Astrocyte (in vitro differentiated cells and primary cell): ENCODE measurements at regions not wholly inside any gene's neighbourhood (a gene's known extent, or its start where the extent isn't known, plus 50 kb on each side); places are given as distances from the start of the nearest gene placed in this dataset.
A peak's percentile ranks its signal among the peaks of the same experiment; 100 is the strongest.

ENCODE experiments used
- DNase-seq: peaks from one replicate; pipeline ENCODE4 v3.0.0-alpha.2; 2010; ENCODE audit warnings: low read depth
- FAIRE-seq: peaks from 2 replicates; lab custom pipeline; 2011; peaks lifted over from hg19 to GRCh38; lab: Jason Lieb, UNC
- H2AFZ ChIP-seq: 2 replicates; pipeline ENCODE4 v1.6.0; 2012; ENCODE audit warnings: low read depth, low read length, inconsistent platforms
- H3K27ac ChIP-seq: 2 replicates; pipeline ENCODE4 v1.5.1; 2011; ENCODE audit warnings: low read depth, low read length, inconsistent platforms
- H3K27me3 ChIP-seq: 2 replicates; pipeline ENCODE4 v1.6.0; 2011; ENCODE audit warnings: low read length, inconsistent platforms; ENCODE audit not compliant: insufficient read depth
- H3K36me3 ChIP-seq: 2 replicates; pipeline ENCODE4 v1.5.1; 2011; ENCODE audit warnings: low read length, inconsistent platforms; ENCODE audit not compliant: insufficient read depth
- H3K4me1 ChIP-seq: 2 replicates; pipeline ENCODE4 v1.5.1; 2011; ENCODE audit warnings: low read length, inconsistent platforms; ENCODE audit not compliant: insufficient read depth
- H3K4me2 ChIP-seq: 2 replicates; pipeline ENCODE4 v1.6.0; 2012; ENCODE audit warnings: low read length, inconsistent platforms
- H3K4me3 ChIP-seq: 2 replicates; pipeline ENCODE4 v1.5.1; 2011; ENCODE audit warnings: low read depth, mild to moderate bottlenecking, low read length, inconsistent platforms; ENCODE audit not compliant: insufficient read depth
- H3K79me2 ChIP-seq: 2 replicates; pipeline ENCODE4 v1.6.0; 2012; ENCODE audit warnings: mild to moderate bottlenecking, low read length, inconsistent platforms; ENCODE audit not compliant: insufficient read depth
- H3K9ac ChIP-seq: 2 replicates; pipeline ENCODE4 v1.6.0; 2012; ENCODE audit warnings: mild to moderate bottlenecking, low read length, inconsistent platforms
- H3K9me3 ChIP-seq: 2 replicates; pipeline ENCODE4 v1.5.1; 2012; ENCODE audit warnings: low read depth, mild to moderate bottlenecking, low read length, inconsistent platforms; ENCODE audit not compliant: insufficient read depth
- H4K20me1 ChIP-seq: 2 replicates; pipeline ENCODE4 v1.6.0; 2012; ENCODE audit warnings: low read length, inconsistent platforms; ENCODE audit not compliant: insufficient read depth
- H3K27ac Mint-ChIP-seq: one replicate; pipeline ENCODE4 v1.8.0; 2021; ENCODE audit warnings: mild to moderate bottlenecking, mixed read lengths; ENCODE audit not compliant: unreplicated experiment
- H3K27me3 Mint-ChIP-seq: one replicate; pipeline ENCODE4 v1.8.0; 2021; ENCODE audit warnings: low read depth, mixed read lengths; ENCODE audit not compliant: unreplicated experiment
- H3K36me3 Mint-ChIP-seq: one replicate; pipeline ENCODE4 v1.8.0; 2021; ENCODE audit warnings: low read depth, mixed read lengths; ENCODE audit not compliant: unreplicated experiment
- H3K4me1 Mint-ChIP-seq: one replicate; pipeline ENCODE4 v1.8.0; 2021; ENCODE audit warnings: low read depth, mixed read lengths; ENCODE audit not compliant: unreplicated experiment
- H3K4me3 Mint-ChIP-seq: one replicate; pipeline ENCODE4 v1.8.0; 2021; ENCODE audit warnings: mild to moderate bottlenecking, moderate library complexity, mixed read lengths; ENCODE audit not compliant: unreplicated experiment
- H3K9me3 Mint-ChIP-seq: one replicate; pipeline ENCODE4 v1.8.0; 2021; ENCODE audit warnings: mild to moderate bottlenecking, mixed read lengths; ENCODE audit not compliant: unreplicated experiment
- CTCF ChIP-seq: IDR thresholded peaks from 2 replicates; pipeline ENCODE4 v1.5.1; 2011; ENCODE audit warnings: low read depth, mild to moderate bottlenecking, inconsistent platforms, low read length, moderate library complexity; ENCODE audit not compliant: insufficient read depth
- EZH2 ChIP-seq: IDR thresholded peaks from 2 replicates; pipeline ENCODE4 v1.6.1; 2012; ENCODE audit warnings: mild to moderate bottlenecking, low read length, inconsistent platforms; ENCODE audit not compliant: insufficient read depth

GRCh38 chr4:41418444-41418843, 119.5 kb upstream of the LIMCH1 start:
- H3K27ac Mint-ChIP-seq: peak overlapping the region; percentile 79
- H3K27me3 ChIP-seq: peaks cover 4% of the 10 kb centered on the region
- peak overlapping the region; percentile 54 for H3K9ac ChIP-seq
- H2AFZ ChIP-seq: peak overlapping the region; percentile 24
- no peak overlapping the region for H3K4me3 ChIP-seq
- peak overlapping the region; percentile 45 for H3K27ac ChIP-seq
- peaks cover 13% of the 10 kb centered on the region for H3K4me1 ChIP-seq
- peaks cover 2% of the 10 kb centered on the region for H3K27me3 Mint-ChIP-seq
- H3K36me3 ChIP-seq: no peaks in the 10 kb centered on the region
- H3K9me3 Mint-ChIP-seq: peaks cover 3% of the 10 kb centered on the region
- no peak overlapping the region for H3K4me3 Mint-ChIP-seq
- no peak for TF ChIP-seq CTCF
- no peak for TF ChIP-seq EZH2
- FAIRE-seq: no peak
- peak; percentile 92 for DNase-seq
- peaks cover 21% of the 10 kb centered on the region for H3K4me1 Mint-ChIP-seq
- peak overlapping the region; percentile 56 for H3K4me2 ChIP-seq
- no peaks in the 10 kb centered on the region for H4K20me1 ChIP-seq
- no peaks in the 10 kb centered on the region for H3K36me3 Mint-ChIP-seq
- H3K79me2 ChIP-seq: no peaks in the 10 kb centered on the region
- no peaks in the 10 kb centered on the region for H3K9me3 ChIP-seq

- Histone ChIP-seq H3K9ac (no peak overlapping the region), H3K79me2 (no peaks in the 10 kb centered on the region), H3K4me2 (no peak overlapping the region), H3K4me3 (no peak overlapping the region), H3K4me1 (peaks cover 9% of the 10 kb centered on the region), H3K9me3 (no peaks in the 10 kb centered on the region), H3K27me3 (peaks cover 4% of the 10 kb centered on the region), H3K36me3 (no peaks in the 10 kb centered on the region), H2AFZ (no peak overlapping the region), H3K27ac (no peak overlapping the region), H4K20me1 (no peaks in the 10 kb centered on the region)
- no peak overlapping the region for H3K4me3 Mint-ChIP-seq
- no peak overlapping the region for H3K27ac Mint-ChIP-seq
- no peaks in the 10 kb centered on the region for H3K36me3 Mint-ChIP-seq
- peaks cover 14% of the 10 kb centered on the region for H3K4me1 Mint-ChIP-seq
- H3K9me3 Mint-ChIP-seq: peaks cover 3% of the 10 kb centered on the region
- TF ChIP-seq EZH2: no peak
- no peak for TF ChIP-seq CTCF
- FAIRE-seq (no peak), DNase-seq (no peak)
- peaks cover 3% of the 10 kb centered on the region for H3K27me3 Mint-ChIP-seq
Observed at GRCh38 chr4:41420541-41420940, 117.4 kb upstream of the LIMCH1 start.

- TF ChIP-seq EZH2: no peak
- TF ChIP-seq CTCF: no peak
- H2AFZ ChIP-seq: no peak overlapping the region
- no peak for DNase-seq
- peaks cover 3% of the 10 kb centered on the region for H3K9me3 Mint-ChIP-seq
- peaks cover 6% of the 10 kb centered on the region for H3K4me1 ChIP-seq
- no peaks in the 10 kb centered on the region for H3K36me3 ChIP-seq
- no peaks in the 10 kb centered on the region for H4K20me1 ChIP-seq
- peaks cover 5% of the 10 kb centered on the region for H3K27me3 ChIP-seq
- H3K4me3 Mint-ChIP-seq: no peak overlapping the region
- no peak overlapping the region for H3K27ac ChIP-seq
- FAIRE-seq: no peak
- no peaks in the 10 kb centered on the region for H3K9me3 ChIP-seq
- H3K27me3 Mint-ChIP-seq: peaks cover 5% of the 10 kb centered on the region
- H3K9ac ChIP-seq: no peak overlapping the region
- no peak overlapping the region for H3K27ac Mint-ChIP-seq
- no peak overlapping the region for H3K4me3 ChIP-seq
- no peaks in the 10 kb centered on the region for H3K79me2 ChIP-seq
- peaks cover 13% of the 10 kb centered on the region for H3K4me1 Mint-ChIP-seq
- no peak overlapping the region for H3K4me2 ChIP-seq
- H3K36me3 Mint-ChIP-seq: no peaks in the 10 kb centered on the region
Observed at GRCh38 chr4:41423117-41423516, 114.8 kb upstream of the LIMCH1 start.
